ENCODE measurements at regions not wholly inside any gene's neighbourhood (a gene's known extent, or its start where the extent isn't known, plus 50 kb on each side); places are given as distances from the start of the nearest gene placed in this dataset.

DNA sequence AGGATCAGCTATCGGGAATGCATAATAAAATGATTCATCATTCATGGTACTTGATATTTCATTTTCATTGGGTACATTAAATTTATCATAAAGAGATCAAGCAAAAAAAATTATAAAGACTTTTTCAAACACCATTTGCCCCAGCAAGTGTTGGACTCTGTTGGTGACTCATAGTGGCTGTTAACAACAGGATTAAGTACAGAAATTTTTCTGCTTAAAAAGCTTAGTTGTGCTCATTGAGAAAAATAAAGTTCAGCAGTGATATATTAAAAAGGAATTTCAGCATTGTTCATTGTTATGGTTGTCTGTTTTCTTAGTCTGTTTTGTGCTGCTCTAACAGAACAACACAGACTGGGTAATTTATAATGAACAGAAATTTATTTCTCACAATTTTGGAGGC, 86.2 kb upstream of the PCDH10 start:
- H3K9ac ChIP-seq (ENCODE audit: low read length), result no peak overlapping the region
- H2AFZ ChIP-seq (ENCODE audit: low read depth, low read length), result no peak overlapping the region
- H4K20me1 ChIP-seq (ENCODE audit: insufficient read depth, low read length), result no peaks in the 10 kb centered on the region
- H3K36me3 ChIP-seq (replicated peaks; ENCODE audit: low read depth, low read length), result no peaks in the 10 kb centered on the region
- no peak overlapping the region for H3K27ac ChIP-seq (ENCODE audit: low read length)
- H3K4me3 ChIP-seq (ENCODE audit: low read length), result no peak overlapping the region
- no peaks in the 10 kb centered on the region for H3K79me2 ChIP-seq (ENCODE audit: low read length)
- H3K27me3 ChIP-seq (ENCODE audit: low read depth, low read length), result no peaks in the 10 kb centered on the region
- no peaks in the 10 kb centered on the region for H3K4me1 ChIP-seq (ENCODE audit: low read length)
- H3K9me3 ChIP-seq (ENCODE audit: insufficient read depth, low read length), result peaks cover 7% of the 10 kb centered on the region; the same call in 1 of the 2 replicates
- no peak overlapping the region for H3K4me2 ChIP-seq (ENCODE audit: low read length)
- TF ChIP-seq EZH2phosphoT487 (IDR thresholded peaks at IDR 0.05; ENCODE audit: low read depth), result no peak
- TF ChIP-seq, protein P1, sequence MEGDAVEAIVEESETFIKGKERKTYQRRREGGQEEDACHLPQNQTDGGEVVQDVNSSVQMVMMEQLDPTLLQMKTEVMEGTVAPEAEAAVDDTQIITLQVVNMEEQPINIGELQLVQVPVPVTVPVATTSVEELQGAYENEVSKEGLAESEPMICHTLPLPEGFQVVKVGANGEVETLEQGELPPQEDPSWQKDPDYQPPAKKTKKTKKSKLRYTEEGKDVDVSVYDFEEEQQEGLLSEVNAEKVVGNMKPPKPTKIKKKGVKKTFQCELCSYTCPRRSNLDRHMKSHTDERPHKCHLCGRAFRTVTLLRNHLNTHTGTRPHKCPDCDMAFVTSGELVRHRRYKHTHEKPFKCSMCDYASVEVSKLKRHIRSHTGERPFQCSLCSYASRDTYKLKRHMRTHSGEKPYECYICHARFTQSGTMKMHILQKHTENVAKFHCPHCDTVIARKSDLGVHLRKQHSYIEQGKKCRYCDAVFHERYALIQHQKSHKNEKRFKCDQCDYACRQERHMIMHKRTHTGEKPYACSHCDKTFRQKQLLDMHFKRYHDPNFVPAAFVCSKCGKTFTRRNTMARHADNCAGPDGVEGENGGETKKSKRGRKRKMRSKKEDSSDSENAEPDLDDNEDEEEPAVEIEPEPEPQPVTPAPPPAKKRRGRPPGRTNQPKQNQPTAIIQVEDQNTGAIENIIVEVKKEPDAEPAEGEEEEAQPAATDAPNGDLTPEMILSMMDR (IDR thresholded peaks at IDR 0.05; ENCODE audit: low read depth, low read length), result no peak

DNA sequence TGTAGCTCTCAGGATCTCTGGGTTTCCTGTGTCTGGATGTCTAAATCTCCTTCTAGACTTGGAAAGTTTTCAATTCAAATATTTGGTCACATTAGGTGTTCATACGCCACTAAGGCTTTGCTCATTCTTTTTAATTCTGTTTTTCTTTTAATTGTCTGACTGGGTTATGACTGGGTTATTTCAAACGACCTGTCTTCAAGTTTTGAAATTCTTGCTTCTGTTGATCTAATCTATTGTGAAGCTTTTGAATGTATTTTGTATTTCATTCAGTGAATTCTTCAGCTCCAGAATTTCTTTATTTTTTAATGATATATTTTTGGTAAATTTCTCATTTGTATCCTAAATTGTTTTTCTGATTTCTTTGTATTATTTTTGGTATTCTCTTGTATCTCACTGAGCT, 81.0 kb upstream of the PCDH10 start:
- Histone ChIP-seq H3K27me3 (ENCODE audit: low read depth, low read length) (no peaks in the 10 kb centered on the region), H3K36me3 (replicated peaks; ENCODE audit: low read depth, low read length) (peaks cover 5% of the 10 kb centered on the region), H2AFZ (ENCODE audit: low read depth, low read length) (no peak overlapping the region), H3K9me3 (ENCODE audit: insufficient read depth, low read length) (peaks cover 16% of the 10 kb centered on the region), H3K27ac (ENCODE audit: low read length) (no peak overlapping the region), H3K4me2 (ENCODE audit: low read length) (no peak overlapping the region), H3K79me2 (ENCODE audit: low read length) (no peaks in the 10 kb centered on the region), H3K9ac (ENCODE audit: low read length) (no peak overlapping the region), H3K4me3 (ENCODE audit: low read length) (no peak overlapping the region), H3K4me1 (ENCODE audit: low read length) (no peaks in the 10 kb centered on the region), H4K20me1 (ENCODE audit: insufficient read depth, low read length) (no peaks in the 10 kb centered on the region)
- TF ChIP-seq, protein P1 (IDR thresholded peaks at IDR 0.05; ENCODE audit: low read depth, low read length), result no peak
- TF ChIP-seq EZH2phosphoT487 (IDR thresholded peaks at IDR 0.05; ENCODE audit: low read depth), result no peak

DNA sequence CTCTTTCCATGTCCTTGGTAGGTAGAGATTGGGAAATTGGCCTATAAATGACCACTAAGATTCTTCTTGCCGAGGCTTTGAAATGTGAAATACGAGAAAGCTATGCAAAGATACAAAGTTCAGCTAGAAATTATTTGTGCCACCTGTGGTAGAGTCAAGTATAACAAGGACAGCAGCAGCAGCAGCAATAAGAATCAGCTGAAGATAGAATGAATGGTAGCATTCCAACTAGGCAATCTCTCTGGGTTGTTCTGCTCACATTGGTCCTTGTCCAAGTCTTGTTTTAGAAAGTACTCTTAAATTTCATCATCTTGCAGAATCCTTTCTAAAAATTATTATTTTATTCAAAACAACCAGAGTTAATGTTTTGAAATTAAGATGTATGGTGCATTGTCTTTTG, 67.8 kb upstream of the PCDH10 start:
- H3K4me1 ChIP-seq (ENCODE audit: low read length), result no peaks in the 10 kb centered on the region
- H3K27ac ChIP-seq (ENCODE audit: low read length), result no peak overlapping the region
- no peaks in the 10 kb centered on the region for H3K9me3 ChIP-seq (ENCODE audit: insufficient read depth, low read length)
- H3K4me2 ChIP-seq (ENCODE audit: low read length), result no peak overlapping the region
- H3K27me3 ChIP-seq (ENCODE audit: low read depth, low read length), result no peaks in the 10 kb centered on the region
- H3K36me3 ChIP-seq (replicated peaks; ENCODE audit: low read depth, low read length), result no peaks in the 10 kb centered on the region
- no peak overlapping the region for H3K9ac ChIP-seq (ENCODE audit: low read length)
- TF ChIP-seq, protein P1 (IDR thresholded peaks at IDR 0.05; ENCODE audit: low read depth, low read length), result 0 out of 2 replicates have a peak, but pooled peaks have one; percentile 9
- TF ChIP-seq EZH2phosphoT487 (IDR thresholded peaks at IDR 0.05; ENCODE audit: low read depth), result no peak
- no peaks in the 10 kb centered on the region for H3K79me2 ChIP-seq (ENCODE audit: low read length)
- no peaks in the 10 kb centered on the region for H4K20me1 ChIP-seq (ENCODE audit: insufficient read depth, low read length)
- no peak overlapping the region for H3K4me3 ChIP-seq (ENCODE audit: low read length)
- H2AFZ ChIP-seq (ENCODE audit: low read depth, low read length), result no peak overlapping the region

DNA sequence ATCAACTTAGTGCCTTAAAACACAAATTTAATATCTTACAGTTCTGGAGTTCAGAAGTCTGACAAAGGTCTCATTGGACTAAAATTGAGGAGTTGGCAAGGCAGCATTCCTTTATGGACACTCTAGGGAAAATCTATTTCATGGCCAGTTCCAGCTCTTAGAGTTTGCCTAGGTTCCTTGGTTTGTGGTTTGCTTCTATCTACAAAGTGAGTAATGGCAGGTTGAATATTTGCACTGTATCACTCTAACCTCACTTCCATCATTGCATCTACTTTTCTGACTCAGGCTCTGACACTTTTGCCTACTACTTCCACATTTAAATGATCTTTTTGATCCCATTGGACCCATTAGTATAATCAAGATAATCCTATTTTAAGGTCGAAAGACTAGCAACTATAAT, 64.7 kb upstream of the PCDH10 start:
- Histone ChIP-seq H3K4me1 (ENCODE audit: low read length) (no peaks in the 10 kb centered on the region), H3K27me3 (ENCODE audit: low read depth, low read length) (no peaks in the 10 kb centered on the region), H2AFZ (ENCODE audit: low read depth, low read length) (no peak overlapping the region), H3K4me3 (ENCODE audit: low read length) (no peak overlapping the region), H3K9me3 (ENCODE audit: insufficient read depth, low read length) (no peaks in the 10 kb centered on the region), H3K27ac (ENCODE audit: low read length) (no peak overlapping the region), H3K4me2 (ENCODE audit: low read length) (no peak overlapping the region), H3K9ac (ENCODE audit: low read length) (no peak overlapping the region), H3K36me3 (replicated peaks; ENCODE audit: low read depth, low read length) (no peaks in the 10 kb centered on the region), H4K20me1 (ENCODE audit: insufficient read depth, low read length) (no peaks in the 10 kb centered on the region), H3K79me2 (ENCODE audit: low read length) (no peaks in the 10 kb centered on the region)
- TF ChIP-seq, protein P1 (IDR thresholded peaks at IDR 0.05; ENCODE audit: low read depth, low read length), result no peak
- TF ChIP-seq EZH2phosphoT487 (IDR thresholded peaks at IDR 0.05; ENCODE audit: low read depth), result no peak

All from OCI-LY3 (cell line).